IMR-90 (cell line): ENCODE measurements at regions not wholly inside any gene's neighbourhood (a gene's known extent, or its start where the extent isn't known, plus 50 kb on each side); places are given as distances from the start of the nearest gene placed in this dataset.

ENCODE experiments used
- MAFK ChIP-seq: IDR thresholded peaks from 2 replicates; pipeline ENCODE4 v1.6.1; 2012; ENCODE audit warnings: low read depth, low read length, improper control_type of control experiment
- MXI1 ChIP-seq: IDR thresholded peaks from 2 replicates; pipeline ENCODE4 v1.6.1; 2012; ENCODE audit warnings: low read depth, mild to moderate bottlenecking, low read length, moderate library complexity, borderline replicate concordance
- POLR2A ChIP-seq: IDR thresholded peaks from 2 replicates; pipeline ENCODE4 v1.6.1; 2012; ENCODE audit warnings: mild to moderate bottlenecking, low read depth, low read length
- RAD21 ChIP-seq: IDR thresholded peaks from 2 replicates; pipeline ENCODE4 v1.6.1; 2012; ENCODE audit warnings: low read length, improper control_type of control experiment
- SMC3 ChIP-seq: fragments of 150-350 bp; IDR thresholded peaks from 2 replicates; pipeline ENCODE4 v1.6.1; 2016; ENCODE audit warnings: low read depth, mild to moderate bottlenecking, antibody characterized with exemption, low read length, moderate library complexity
- TF ChIP-seq, protein P1 (sequence below): conservative IDR thresholded peaks from 2 replicates; pipeline ENCODE4 v1.5.1; 2012; ENCODE audit warnings: mild to moderate bottlenecking, low read depth, low read length, improper control_type of control experiment

- TF ChIP-seq, protein P1, sequence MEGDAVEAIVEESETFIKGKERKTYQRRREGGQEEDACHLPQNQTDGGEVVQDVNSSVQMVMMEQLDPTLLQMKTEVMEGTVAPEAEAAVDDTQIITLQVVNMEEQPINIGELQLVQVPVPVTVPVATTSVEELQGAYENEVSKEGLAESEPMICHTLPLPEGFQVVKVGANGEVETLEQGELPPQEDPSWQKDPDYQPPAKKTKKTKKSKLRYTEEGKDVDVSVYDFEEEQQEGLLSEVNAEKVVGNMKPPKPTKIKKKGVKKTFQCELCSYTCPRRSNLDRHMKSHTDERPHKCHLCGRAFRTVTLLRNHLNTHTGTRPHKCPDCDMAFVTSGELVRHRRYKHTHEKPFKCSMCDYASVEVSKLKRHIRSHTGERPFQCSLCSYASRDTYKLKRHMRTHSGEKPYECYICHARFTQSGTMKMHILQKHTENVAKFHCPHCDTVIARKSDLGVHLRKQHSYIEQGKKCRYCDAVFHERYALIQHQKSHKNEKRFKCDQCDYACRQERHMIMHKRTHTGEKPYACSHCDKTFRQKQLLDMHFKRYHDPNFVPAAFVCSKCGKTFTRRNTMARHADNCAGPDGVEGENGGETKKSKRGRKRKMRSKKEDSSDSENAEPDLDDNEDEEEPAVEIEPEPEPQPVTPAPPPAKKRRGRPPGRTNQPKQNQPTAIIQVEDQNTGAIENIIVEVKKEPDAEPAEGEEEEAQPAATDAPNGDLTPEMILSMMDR: no peak
- no peak for TF ChIP-seq POLR2A
- TF ChIP-seq MAFK: no peak
- TF ChIP-seq SMC3: no peak
- no peak for TF ChIP-seq RAD21
- no peak for TF ChIP-seq MXI1
These were observed 244.5 kb downstream of the TPBG start for GRCh38 chr6:82607998-82608725.
